A549 (cell line): ENCODE measurements at regions not wholly inside any gene's neighbourhood (a gene's known extent, or its start where the extent isn't known, plus 50 kb on each side); places are given as distances from the start of the nearest gene placed in this dataset.

Experiments used
- CTCF ChIP-seq: fragments of >200 bp; sonication (Bioruptor Twin); formaldehyde crosslinking; IDR thresholded peaks from 3 replicates; pipeline ENCODE4 v1.5.1; 2016
- RCOR1 ChIP-seq: fragments of 150-350 bp; IDR thresholded peaks from 2 replicates; pipeline ENCODE4 v1.6.1; 2014; ENCODE audit warnings: antibody characterized with exemption, low read length, low read depth

- TF ChIP-seq CTCF (no peak), RCOR1 (no peak)
Measured at GRCh38 chr6:145082359-145082758, 653.0 kb downstream of the EPM2A start.
